ENCODE measurements at regions not wholly inside any gene's neighbourhood (a gene's known extent, or its start where the extent isn't known, plus 50 kb on each side); places are given as distances from the start of the nearest gene placed in this dataset. TPM values are rescaled to one million over a fixed set of nuclear protein-coding genes. Genes with fewer than 3 reads are reported as not detected.

DNA sequence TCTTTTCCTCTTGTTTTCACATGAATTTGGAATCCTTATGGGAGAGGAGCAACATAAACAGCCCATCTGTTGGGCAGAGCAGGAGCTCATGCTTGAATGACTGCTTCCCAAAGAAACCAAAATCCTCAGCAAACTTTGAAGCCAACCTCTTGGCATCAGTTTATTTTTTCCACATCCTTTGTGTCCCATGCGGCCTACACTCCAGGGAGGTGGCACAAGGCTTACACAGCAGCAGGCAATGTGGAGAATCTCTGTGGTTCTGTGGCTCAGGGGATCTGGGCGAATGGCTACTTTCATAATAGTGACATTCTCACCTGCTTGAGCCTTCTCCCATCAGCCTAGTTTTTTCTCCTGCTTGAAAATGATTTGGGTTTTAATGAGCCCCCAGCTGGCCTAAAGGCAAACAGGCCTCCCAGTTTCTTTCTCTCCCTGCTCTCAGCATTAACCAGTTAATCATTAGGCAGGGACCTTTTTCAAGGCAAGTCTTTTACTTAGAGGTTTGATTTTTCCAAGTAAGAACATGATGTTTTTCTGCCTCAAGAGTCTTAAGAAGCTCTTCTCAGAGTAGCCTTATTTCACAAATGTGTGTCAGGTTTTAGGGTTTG is 370.3 kb downstream of the ARHGEF28 start:
- TF ChIP-seq POLR2A (IDR thresholded peaks at IDR 0.05) = no peak
- TF ChIP-seq, protein P1, sequence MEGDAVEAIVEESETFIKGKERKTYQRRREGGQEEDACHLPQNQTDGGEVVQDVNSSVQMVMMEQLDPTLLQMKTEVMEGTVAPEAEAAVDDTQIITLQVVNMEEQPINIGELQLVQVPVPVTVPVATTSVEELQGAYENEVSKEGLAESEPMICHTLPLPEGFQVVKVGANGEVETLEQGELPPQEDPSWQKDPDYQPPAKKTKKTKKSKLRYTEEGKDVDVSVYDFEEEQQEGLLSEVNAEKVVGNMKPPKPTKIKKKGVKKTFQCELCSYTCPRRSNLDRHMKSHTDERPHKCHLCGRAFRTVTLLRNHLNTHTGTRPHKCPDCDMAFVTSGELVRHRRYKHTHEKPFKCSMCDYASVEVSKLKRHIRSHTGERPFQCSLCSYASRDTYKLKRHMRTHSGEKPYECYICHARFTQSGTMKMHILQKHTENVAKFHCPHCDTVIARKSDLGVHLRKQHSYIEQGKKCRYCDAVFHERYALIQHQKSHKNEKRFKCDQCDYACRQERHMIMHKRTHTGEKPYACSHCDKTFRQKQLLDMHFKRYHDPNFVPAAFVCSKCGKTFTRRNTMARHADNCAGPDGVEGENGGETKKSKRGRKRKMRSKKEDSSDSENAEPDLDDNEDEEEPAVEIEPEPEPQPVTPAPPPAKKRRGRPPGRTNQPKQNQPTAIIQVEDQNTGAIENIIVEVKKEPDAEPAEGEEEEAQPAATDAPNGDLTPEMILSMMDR (IDR thresholded peaks at IDR 0.05) = no peak
- intact Hi-C loops (cut with DNase I; ENCODE audit: low total_unique reads) = no loop called here

DNA sequence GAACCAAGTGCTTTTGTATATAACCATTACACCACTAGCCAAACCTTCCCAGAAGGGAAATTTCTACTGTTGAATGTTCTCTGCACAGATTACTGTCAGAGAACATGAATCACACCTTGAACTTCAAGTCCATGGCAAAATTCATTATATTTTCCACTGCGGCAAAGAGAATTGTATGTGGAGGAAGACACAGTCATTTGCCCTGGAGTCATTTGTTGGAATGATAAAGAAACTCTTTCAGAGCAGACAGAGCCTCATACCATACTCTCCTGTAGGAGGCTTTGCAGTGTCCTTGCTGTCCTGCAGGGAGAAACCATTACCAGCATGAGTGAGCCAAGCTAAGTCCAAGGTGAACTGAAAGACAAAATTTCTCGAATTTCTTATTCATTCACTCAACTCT is 369.0 kb downstream of the ARHGEF28 start:
- Histone ChIP-seq H3K4me3 (no peak overlapping the region), H3K27ac (no peak overlapping the region), H3K4me1 (no peaks in the 10 kb centered on the region), H3K9me3 (no peaks in the 10 kb centered on the region), H3K27me3 (no peaks in the 10 kb centered on the region), H3K36me3 (no peaks in the 10 kb centered on the region)
- intact Hi-C loops (cut with DNase I; ENCODE audit: low total_unique reads) = no loop called here
- no peak for DNase-seq
- TF ChIP-seq, protein P1 (IDR thresholded peaks at IDR 0.05) = no peak
- no peak for TF ChIP-seq POLR2A (IDR thresholded peaks at IDR 0.05)

More for the DNA sequence above, 370.3 kb downstream of the ARHGEF28 start:
- Histone ChIP-seq H3K27ac (no peak overlapping the region), H3K4me1 (no peaks in the 10 kb centered on the region), H3K27me3 (no peaks in the 10 kb centered on the region), H3K4me3 (no peak overlapping the region), H3K9me3 (no peaks in the 10 kb centered on the region), H3K36me3 (no peaks in the 10 kb centered on the region)
- DNase-seq = no peak

Small RNA genes in the stretch of these regions (small RNA-seq; reads per million reads assigned to genes)
- gene RN7SL814P = not detected

Measured in uterus (tissue), 3 donors.